HCT116 (cell line): ENCODE measurements at regions not wholly inside any gene's neighbourhood (a gene's known extent, or its start where the extent isn't known, plus 50 kb on each side); places are given as distances from the start of the nearest gene placed in this dataset.

Experiments used
- ATAC-seq: fragments of 200-7000 bp; cut with Tn5 transposase; 2 replicates; pipeline ENCODE4 v1.9.1; 2020; ENCODE audit warnings: mild to moderate bottlenecking, moderate library complexity
- BruUV-seq: library from RNA; stranded (reverse); fragments of 400-500 nt; replicated peaks from 2 replicates; lab custom pipeline; 2021; lab: Mats Ljungman, UMichigan
- CTCF ChIA-PET: fragments of 300-600 bp; sonication (Branson Sonifier 250); formaldehyde crosslinking; loops from one replicate; lab custom pipeline; 2021; ENCODE audit warnings: antibody characterized with exemption; lab: Charles Lee
- POLR2A ChIA-PET: fragments of 300-600, 350-600 bp; sonication (Branson Sonifier 250); formaldehyde crosslinking; loops from one replicate; lab custom pipeline; 2021; ENCODE audit warnings: antibody characterized with exemption; lab: Charles Lee
- RAD21 ChIA-PET, 2 experiments: fragments of 300-600 bp; sonication (Branson Sonifier 250); formaldehyde crosslinking; loops; one replicate each; lab custom pipeline; 2023; ENCODE audit warnings: low total read pairs in 2 of 2; ENCODE audit not compliant: uncharacterized antibody in 2 of 2, unreplicated experiment in 2 of 2, low non-redundant PET in 1 of 2; lab: Charles Lee
- DNase-seq: peaks from one replicate; pipeline ENCODE4 v3.0.0-alpha.2; 2010; ENCODE audit warnings: low read depth, low spot score
- H2AFZ ChIP-seq: fragments of 200-600 bp; shearing (Covaris generic), sonication (generic); 2 replicates; pipeline ENCODE4 v1.6.1; 2017; ENCODE audit warnings: low read depth, mixed run types, mixed read lengths, antibody characterized with exemption, low read length; ENCODE audit not compliant: poor library complexity, severe bottlenecking
- H3K27ac ChIP-seq: 2 replicates; pipeline ENCODE4 v1.5.1; 2012; ENCODE audit warnings: low read depth, low read length
- H3K27me3 ChIP-seq: fragments of 200-600 bp; sonication (generic); 2 replicates; pipeline ENCODE4 v1.6.1; 2016; ENCODE audit warnings: mixed run types, low read length, mixed read lengths; ENCODE audit not compliant: insufficient read depth
- H3K36me3 ChIP-seq, 2 experiments: fragments of 200-500 bp in 1 of 2; fragments of 200-600 bp in 1 of 2; sonication (Bioruptor generic) in 1 of 2; sonication (generic) in 1 of 2; 2 replicates each; pipeline versions ENCODE4 v1.5.1 to v1.6.1; 2014 to 2016; ENCODE audit warnings: low read length in 2 of 2, inconsistent platforms in 1 of 2, mixed read lengths in 1 of 2, mixed run types in 1 of 2; ENCODE audit not compliant: insufficient read depth in 2 of 2, control insufficient read depth in 1 of 2
- H3K4me1 ChIP-seq, 2 experiments: fragments of 200-600 bp in 1 of 2; sonication (generic) in 1 of 2; 2 replicates each; pipeline versions ENCODE4 v1.5.1 to v1.6.1; 2012 to 2017; ENCODE audit warnings: low read length in 2 of 2, inconsistent platforms in 1 of 2, mild to moderate bottlenecking in 1 of 2, mixed read lengths in 1 of 2, mixed run types in 1 of 2, moderate library complexity in 1 of 2; ENCODE audit not compliant: insufficient read depth in 2 of 2, control insufficient read depth in 1 of 2
- H3K4me2 ChIP-seq: fragments of 200-600 bp; sonication (generic); 2 replicates; pipeline ENCODE4 v1.6.1; 2017; ENCODE audit warnings: mixed run types, low read length, mixed read lengths
- H3K4me3 ChIP-seq, 2 experiments: fragments of 200-600 bp in 1 of 2; sonication (generic) in 1 of 2; replicated peaks in 1 of 2; 2 replicates each; pipeline ENCODE4 v1.5.1; 2011 to 2016; ENCODE audit warnings: low read length in 2 of 2, control low read depth in 1 of 2, low read depth in 1 of 2, mild to moderate bottlenecking in 1 of 2, mixed read lengths in 1 of 2, mixed run types in 1 of 2
- H3K79me2 ChIP-seq: fragments of 200-600 bp; sonication (generic); 2 replicates; pipeline ENCODE4 v1.6.1; 2017; ENCODE audit warnings: mild to moderate bottlenecking, mixed run types, low read length, moderate library complexity, mixed read lengths; ENCODE audit not compliant: insufficient read depth
- H3K9ac ChIP-seq: fragments of 200-600 bp; sonication (generic); 2 replicates; pipeline ENCODE4 v1.6.1; 2016; ENCODE audit warnings: low read length, mixed read lengths
- H3K9me2 ChIP-seq: fragments of 200-600 bp; sonication (generic), shearing (Covaris generic); 2 replicates; pipeline ENCODE4 v1.6.1; 2017; ENCODE audit warnings: mixed run types, mild to moderate bottlenecking, moderate library complexity; ENCODE audit not compliant: insufficient read depth
- H3K9me3 ChIP-seq, 2 experiments: fragments of 200-500 bp in 1 of 2; fragments of 200-600 bp in 1 of 2; sonication (Bioruptor generic) in 1 of 2; sonication (generic) in 1 of 2; 2 replicates each; pipeline ENCODE4 v1.6.1; 2014 to 2017; ENCODE audit warnings: low read length in 2 of 2, mixed read lengths in 2 of 2, inconsistent platforms in 1 of 2, low read depth in 1 of 2, mild to moderate bottlenecking in 1 of 2, mixed run types in 1 of 2, moderate library complexity in 1 of 2; ENCODE audit not compliant: control insufficient read depth in 1 of 2, insufficient read depth in 1 of 2
- H4K20me1 ChIP-seq: fragments of 200-600 bp; sonication (generic), shearing (Covaris generic); 2 replicates; pipeline ENCODE4 v1.6.1; 2017; ENCODE audit warnings: mixed run types, mild to moderate bottlenecking, moderate library complexity; ENCODE audit not compliant: insufficient read depth
- CBX3 ChIP-seq: IDR thresholded peaks from 2 replicates; pipeline ENCODE4 v1.6.1; 2012; ENCODE audit warnings: low read depth
- EGR1 ChIP-seq: IDR thresholded peaks from 2 replicates; pipeline ENCODE4 v1.6.1; 2012; ENCODE audit warnings: low read depth
- ELF1 ChIP-seq: IDR thresholded peaks from 2 replicates; pipeline ENCODE4 v1.6.1; 2012; ENCODE audit warnings: low read depth, borderline replicate concordance
- EZH2 ChIP-seq: fragments of 200-600 bp; sonication (generic); IDR thresholded peaks from 2 replicates; pipeline ENCODE4 v1.6.1; 2017; ENCODE audit warnings: antibody characterized with exemption, mixed run types
- POLR2A ChIP-seq: IDR thresholded peaks from 2 replicates; pipeline ENCODE4 v1.7.0; 2011; ENCODE audit warnings: borderline replicate concordance; ENCODE audit not compliant: insufficient read depth, insufficient read length; ENCODE audit errors: extremely low read depth
- ZFX ChIP-seq: fragments of 450-650 bp; IDR thresholded peaks from 2 replicates; pipeline ENCODE4 v1.6.1; 2017
- intact Hi-C: fragments of 100-400 bp; cut with micrococcal nuclease; formaldehyde crosslinking; loops from 2 replicates; pipeline ENCODE4 v1.10.0; 2022
- TF ChIP-seq, protein P1 (sequence below): IDR thresholded peaks from 2 replicates; pipeline ENCODE4 v1.6.1; 2011; ENCODE audit warnings: mild to moderate bottlenecking, low read length, moderate library complexity; ENCODE audit not compliant: insufficient replicate concordance; ENCODE audit errors: extremely low read depth
- TF ChIP-seq, protein P2 (sequence below): IDR thresholded peaks from 2 replicates; pipeline ENCODE4 v1.6.1; 2012
- TF ChIP-seq, protein P3 (sequence below): IDR thresholded peaks from 2 replicates; pipeline ENCODE4 v1.6.1; 2012

DNA sequence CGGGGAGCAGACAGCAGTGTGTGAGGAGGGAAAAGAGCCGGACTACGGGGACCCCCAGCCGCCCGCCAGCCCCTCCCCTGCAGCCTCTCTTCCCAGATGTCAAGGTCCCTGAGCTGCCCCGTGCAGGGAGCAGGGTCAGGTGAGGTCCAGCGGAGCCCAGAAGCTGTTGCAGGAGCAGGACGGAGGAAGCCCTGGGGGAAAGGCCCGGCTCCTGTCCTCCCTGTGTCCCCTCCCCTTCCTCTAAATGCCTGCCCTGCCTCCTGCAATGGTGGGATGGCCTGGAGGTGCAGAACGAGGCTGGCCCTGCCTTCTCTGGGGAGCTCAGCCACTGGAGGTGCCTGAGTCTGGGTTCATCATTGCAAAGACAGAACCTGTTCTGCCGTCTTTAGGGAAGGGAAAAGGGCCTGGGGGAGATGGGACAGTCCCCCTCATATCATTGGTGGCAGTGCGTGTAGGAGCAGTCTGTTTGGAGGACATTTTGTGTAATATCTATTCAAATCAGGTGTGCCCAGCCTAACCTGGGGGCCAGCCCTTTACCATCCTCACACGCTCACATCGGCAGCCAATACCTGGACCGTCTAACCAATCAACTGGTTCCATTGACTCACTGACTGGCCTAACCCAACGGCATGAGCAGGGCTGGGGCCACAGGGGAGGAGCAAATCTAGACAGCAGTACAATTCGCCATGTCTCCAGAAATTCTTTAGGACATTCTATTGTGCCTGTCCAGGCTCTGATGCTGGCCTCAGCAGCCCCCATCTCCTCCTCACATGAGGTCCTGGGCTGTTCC is 364.1 kb upstream of the SFSWAP start:
- Histone ChIP-seq H3K9ac (no peak overlapping the region), H3K4me3 (no peak overlapping the region), H3K4me2 (no peak overlapping the region), H3K79me2 (no peaks in the 10 kb centered on the region), H3K9me3 (no peaks in the 10 kb centered on the region), H3K9me2 (no peaks in the 10 kb centered on the region), H4K20me1 (no peaks in the 10 kb centered on the region), H3K27ac (no peak overlapping the region), H2AFZ (no peak overlapping the region), H3K36me3 (no peaks in the 10 kb centered on the region), H3K27me3 (0 out of 2 replicates have a peak, but pooled peaks cover 5% of the 10 kb centered on the region), H3K4me1 (no peaks in the 10 kb centered on the region)
- no peak for DNase-seq
- intact Hi-C loops, result no loop called here
- POLR2A ChIA-PET, result no interaction called here
- BruUV-seq, result no TSS peak
- RAD21 ChIA-PET, result no interaction called here
- CTCF ChIA-PET, result no interaction called here
- TF ChIP-seq, protein P1, sequence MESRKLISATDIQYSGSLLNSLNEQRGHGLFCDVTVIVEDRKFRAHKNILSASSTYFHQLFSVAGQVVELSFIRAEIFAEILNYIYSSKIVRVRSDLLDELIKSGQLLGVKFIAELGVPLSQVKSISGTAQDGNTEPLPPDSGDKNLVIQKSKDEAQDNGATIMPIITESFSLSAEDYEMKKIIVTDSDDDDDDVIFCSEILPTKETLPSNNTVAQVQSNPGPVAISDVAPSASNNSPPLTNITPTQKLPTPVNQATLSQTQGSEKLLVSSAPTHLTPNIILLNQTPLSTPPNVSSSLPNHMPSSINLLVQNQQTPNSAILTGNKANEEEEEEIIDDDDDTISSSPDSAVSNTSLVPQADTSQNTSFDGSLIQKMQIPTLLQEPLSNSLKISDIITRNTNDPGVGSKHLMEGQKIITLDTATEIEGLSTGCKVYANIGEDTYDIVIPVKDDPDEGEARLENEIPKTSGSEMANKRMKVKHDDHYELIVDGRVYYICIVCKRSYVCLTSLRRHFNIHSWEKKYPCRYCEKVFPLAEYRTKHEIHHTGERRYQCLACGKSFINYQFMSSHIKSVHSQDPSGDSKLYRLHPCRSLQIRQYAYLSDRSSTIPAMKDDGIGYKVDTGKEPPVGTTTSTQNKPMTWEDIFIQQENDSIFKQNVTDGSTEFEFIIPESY, result no peak
- TF ChIP-seq ZFX (no peak), EGR1 (no peak), EZH2 (no peak), CBX3 (no peak), POLR2A (no peak), ELF1 (no peak)
- TF ChIP-seq, protein P2, sequence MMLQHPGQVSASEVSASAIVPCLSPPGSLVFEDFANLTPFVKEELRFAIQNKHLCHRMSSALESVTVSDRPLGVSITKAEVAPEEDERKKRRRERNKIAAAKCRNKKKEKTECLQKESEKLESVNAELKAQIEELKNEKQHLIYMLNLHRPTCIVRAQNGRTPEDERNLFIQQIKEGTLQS, result no peak
- TF ChIP-seq, protein P3, sequence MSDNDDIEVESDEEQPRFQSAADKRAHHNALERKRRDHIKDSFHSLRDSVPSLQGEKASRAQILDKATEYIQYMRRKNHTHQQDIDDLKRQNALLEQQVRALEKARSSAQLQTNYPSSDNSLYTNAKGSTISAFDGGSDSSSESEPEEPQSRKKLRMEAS, result no peak
- no peak for ATAC-seq
